BJ (cell line): ENCODE measurements at regions not wholly inside any gene's neighbourhood (a gene's known extent, or its start where the extent isn't known, plus 50 kb on each side); places are given as distances from the start of the nearest gene placed in this dataset.
A peak's percentile ranks its signal among the peaks of the same experiment; 100 is the strongest.

Experiments
- CTCF ChIA-PET: fragments of 350-600 bp; formaldehyde crosslinking; extraction: SDS; loops from one replicate; lab custom pipeline; 2021; ENCODE audit warnings: antibody characterized with exemption, inconsistent platforms; lab: Yijun Ruan, JAX
- POLR2A ChIA-PET: fragments of 300-600 bp; sonication (Branson Sonifier 250); formaldehyde crosslinking; extraction: SDS; loops from one replicate; lab custom pipeline; 2021; ENCODE audit warnings: antibody characterized with exemption; lab: Charles Lee
- DNase-seq: peaks from one replicate; pipeline ENCODE4 v3.0.0-alpha.2; 2011; ENCODE audit warnings: low read depth
- H3K27me3 ChIP-seq: 2 replicates; pipeline ENCODE4 v1.6.0; 2011; ENCODE audit warnings: low read length; ENCODE audit not compliant: control insufficient read depth, insufficient read depth
- H3K36me3 ChIP-seq: 2 replicates; pipeline ENCODE4 v1.5.1; 2011; ENCODE audit warnings: low read length; ENCODE audit not compliant: control insufficient read depth, insufficient read depth
- H3K4me3 ChIP-seq: 2 replicates; pipeline ENCODE4 v1.5.1; 2011; ENCODE audit warnings: low read depth, mild to moderate bottlenecking, control low read depth, low read length
- CTCF ChIP-seq: IDR thresholded peaks from 2 replicates; pipeline ENCODE4 v1.5.1; 2011; ENCODE audit warnings: low read depth, mild to moderate bottlenecking, control low read depth, inconsistent platforms, low read length, moderate library complexity; ENCODE audit not compliant: insufficient read depth

GRCh38 chr5:15214010-15214409 lies 286.0 kb upstream of the FBXL7 start:
- no peaks in the 10 kb centered on the region for H3K27me3 ChIP-seq
- ChIA-PET CTCF (interaction anchor here (1.6 kb wide), 1 partner anchor 21 kb away, joined by 4 read pairs; no protein-coding TSS in a partner anchor), POLR2A (no interaction called here)
- TF ChIP-seq CTCF, result no peak
- H3K36me3 ChIP-seq, result no peaks in the 10 kb centered on the region
- H3K4me3 ChIP-seq, result no peak overlapping the region
- DNase-seq, result no peak

GRCh38 chr5:15209053-15209762 lies 290.8 kb upstream of the FBXL7 start:
- ChIA-PET POLR2A (interaction anchor here (0.5 kb wide), 1 partner anchor 23 kb away, joined by 23 read pairs; no protein-coding TSS in a partner anchor), CTCF (no interaction called here)
- Histone ChIP-seq H3K4me3 (no peak overlapping the region), H3K36me3 (no peaks in the 10 kb centered on the region), H3K27me3 (no peaks in the 10 kb centered on the region)
- no peak for TF ChIP-seq CTCF
- no peak for DNase-seq

GRCh38 chr5:15206133-15206532 lies 293.8 kb upstream of the FBXL7 start:
- no peak for DNase-seq
- Histone ChIP-seq H3K36me3 (no peaks in the 10 kb centered on the region), H3K4me3 (no peak overlapping the region), H3K27me3 (no peaks in the 10 kb centered on the region)
- ChIA-PET CTCF (no interaction called here), POLR2A (no interaction called here)
- TF ChIP-seq CTCF, result no peak

GRCh38 chr5:15203376-15203775 lies 296.6 kb upstream of the FBXL7 start:
- no peaks in the 10 kb centered on the region for H3K27me3 ChIP-seq
- no peak overlapping the region for H3K4me3 ChIP-seq
- H3K36me3 ChIP-seq, result no peaks in the 10 kb centered on the region
- peak; percentile 20 for DNase-seq
- ChIA-PET CTCF (no interaction called here), POLR2A (no interaction called here)
- no peak for TF ChIP-seq CTCF

- no peaks in the 10 kb centered on the region; the same call in 1 of the 2 replicates for H3K27me3 ChIP-seq
- no peak overlapping the region for H3K4me3 ChIP-seq
- DNase-seq, result no peak
- TF ChIP-seq CTCF, result no peak
- no peaks in the 10 kb centered on the region for H3K36me3 ChIP-seq
- POLR2A ChIA-PET, result no interaction called here
- CTCF ChIA-PET, result interaction anchor here (0.6 kb wide), 2 partner anchors 35 to 653 kb away, joined by 3 to 4 read pairs; no protein-coding TSS in a partner anchor
Observed at GRCh38 chr5:15191012-15191411, 309.0 kb upstream of the FBXL7 start.
